ENCODE measurements at regions not wholly inside any gene's neighbourhood (a gene's known extent, or its start where the extent isn't known, plus 50 kb on each side); places are given as distances from the start of the nearest gene placed in this dataset.

DNA sequence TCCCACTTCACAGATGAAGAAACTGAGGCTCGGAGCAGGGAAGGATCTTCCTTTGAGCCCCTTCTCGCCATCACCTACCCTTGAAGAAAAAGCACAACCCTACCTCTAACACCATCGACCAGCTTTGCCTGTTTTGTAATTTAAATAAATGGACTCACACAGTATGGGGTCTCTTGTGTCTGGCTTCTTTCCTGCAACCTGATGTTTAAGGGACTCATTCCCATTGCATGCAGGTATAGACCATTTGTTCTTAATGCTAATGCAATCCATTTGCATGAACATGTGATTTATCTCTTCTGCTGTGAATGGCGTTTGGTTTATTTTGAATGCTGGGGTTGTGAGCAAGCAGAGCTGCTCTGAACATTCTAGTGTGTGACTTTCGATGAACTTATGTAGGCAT is 150.8 kb upstream of the FOXF1 start:
- TF ChIP-seq, protein P1, sequence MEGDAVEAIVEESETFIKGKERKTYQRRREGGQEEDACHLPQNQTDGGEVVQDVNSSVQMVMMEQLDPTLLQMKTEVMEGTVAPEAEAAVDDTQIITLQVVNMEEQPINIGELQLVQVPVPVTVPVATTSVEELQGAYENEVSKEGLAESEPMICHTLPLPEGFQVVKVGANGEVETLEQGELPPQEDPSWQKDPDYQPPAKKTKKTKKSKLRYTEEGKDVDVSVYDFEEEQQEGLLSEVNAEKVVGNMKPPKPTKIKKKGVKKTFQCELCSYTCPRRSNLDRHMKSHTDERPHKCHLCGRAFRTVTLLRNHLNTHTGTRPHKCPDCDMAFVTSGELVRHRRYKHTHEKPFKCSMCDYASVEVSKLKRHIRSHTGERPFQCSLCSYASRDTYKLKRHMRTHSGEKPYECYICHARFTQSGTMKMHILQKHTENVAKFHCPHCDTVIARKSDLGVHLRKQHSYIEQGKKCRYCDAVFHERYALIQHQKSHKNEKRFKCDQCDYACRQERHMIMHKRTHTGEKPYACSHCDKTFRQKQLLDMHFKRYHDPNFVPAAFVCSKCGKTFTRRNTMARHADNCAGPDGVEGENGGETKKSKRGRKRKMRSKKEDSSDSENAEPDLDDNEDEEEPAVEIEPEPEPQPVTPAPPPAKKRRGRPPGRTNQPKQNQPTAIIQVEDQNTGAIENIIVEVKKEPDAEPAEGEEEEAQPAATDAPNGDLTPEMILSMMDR (IDR thresholded peaks at IDR 0.05; ENCODE audit: low read length) = no peak
- no peak for TF ChIP-seq EZH2 (optimal IDR thresholded peaks at IDR 0.05; ENCODE audit: low read depth, low read length)
